Right lung (tissue), 2 donors: ENCODE measurements at regions not wholly inside any gene's neighbourhood (a gene's known extent, or its start where the extent isn't known, plus 50 kb on each side); places are given as distances from the start of the nearest gene placed in this dataset.

Experiments
- DNase-seq, 2 donors: peaks; one replicate each; pipeline ENCODE4 v3.0.0-alpha.2; 2013

GRCh38 chrX:88526385-88526784 lies 220.6 kb upstream of the CPXCR1 start:
- DNase-seq: no peak

- DNase-seq: no peak
These were observed 188.6 kb upstream of the CPXCR1 start for GRCh38 chrX:88558421-88558820.

- no peak for DNase-seq
These were observed 186.2 kb upstream of the CPXCR1 start for GRCh38 chrX:88560673-88561330.

GRCh38 chrX:88584283-88584682 lies 162.7 kb upstream of the CPXCR1 start:
- DNase-seq: no peak

- no peak for DNase-seq
These were observed 160.7 kb upstream of the CPXCR1 start for GRCh38 chrX:88586317-88586716.

GRCh38 chrX:88603237-88603636 lies 143.8 kb upstream of the CPXCR1 start:
- DNase-seq: no peak

- DNase-seq: no peak
These were observed 142.4 kb upstream of the CPXCR1 start for GRCh38 chrX:88604433-88605221.

GRCh38 chrX:88605222-88605583 lies 141.8 kb upstream of the CPXCR1 start:
- no peak for DNase-seq

- no peak for DNase-seq
These were observed 134.1 kb upstream of the CPXCR1 start for GRCh38 chrX:88612870-88613329.

GRCh38 chrX:88613338-88613737 lies 133.7 kb upstream of the CPXCR1 start:
- peak in 1 of 2 donors; percentile 11 for DNase-seq

GRCh38 chrX:88621278-88621677 lies 125.7 kb upstream of the CPXCR1 start:
- no peak for DNase-seq

GRCh38 chrX:88655460-88655859 lies 91.6 kb upstream of the CPXCR1 start:
- no peak for DNase-seq

- DNase-seq: no peak
These were observed 86.2 kb upstream of the CPXCR1 start for GRCh38 chrX:88660836-88661235.

- no peak for DNase-seq
These were observed 74.8 kb upstream of the CPXCR1 start for GRCh38 chrX:88672261-88672660.
